ENCODE measurements at regions not wholly inside any gene's neighbourhood (a gene's known extent, or its start where the extent isn't known, plus 50 kb on each side); places are given as distances from the start of the nearest gene placed in this dataset.

GRCh38 chr4:132863619-132864018, 285.5 kb upstream of the PCDH10 start:
- Histone ChIP-seq H3K9me3 (ENCODE audit: control insufficient read depth, insufficient read depth, low read length) (no peaks in the 10 kb centered on the region), H3K4me1 (ENCODE audit: control insufficient read depth, insufficient read depth, low read length) (no peaks in the 10 kb centered on the region), H3K27me3 (ENCODE audit: control insufficient read depth, insufficient read depth, low read length) (no peaks in the 10 kb centered on the region), H3K36me3 (ENCODE audit: control insufficient read depth, insufficient read depth, low read length) (no peaks in the 10 kb centered on the region), H3K27ac (ENCODE audit: low read length) (no peak overlapping the region), H3K4me3 (ENCODE audit: low read length) (no peak overlapping the region)
- no CpG with 5 or more reads among the region's 1 CpG for WGBS (ENCODE audit: insufficient coverage, insufficient read length)
- no peak for DNase-seq (ENCODE audit: low read depth, low spot score)

DNA sequence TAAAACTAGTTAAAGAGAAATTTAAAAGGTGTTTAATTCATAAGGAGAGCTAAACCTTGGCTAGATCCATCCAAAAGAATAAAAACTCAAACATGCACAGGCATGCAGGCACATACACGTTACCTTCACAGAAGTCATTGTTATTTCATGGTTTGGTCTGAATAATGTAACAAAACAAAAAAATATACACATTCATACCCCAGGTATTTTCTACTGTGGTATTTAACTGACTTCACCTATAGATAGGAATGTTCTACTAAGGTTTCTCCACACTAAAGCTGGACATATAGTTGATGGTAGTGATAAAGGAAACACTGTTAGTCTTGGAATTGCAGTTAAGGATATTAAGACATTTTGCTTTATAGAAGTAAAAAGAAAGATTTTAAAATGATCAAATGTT, 283.6 kb upstream of the PCDH10 start:
- H3K36me3 ChIP-seq (ENCODE audit: control insufficient read depth, insufficient read depth, low read length): no peaks in the 10 kb centered on the region
- no CpG with 5 or more reads among the region's 1 CpG for WGBS (ENCODE audit: insufficient coverage, insufficient read length)

GRCh38 chr4:132865922-132866321, 283.2 kb upstream of the PCDH10 start:
- Histone ChIP-seq H3K27ac (ENCODE audit: low read length) (no peak overlapping the region), H3K9me3 (ENCODE audit: control insufficient read depth, insufficient read depth, low read length) (no peaks in the 10 kb centered on the region), H3K27me3 (ENCODE audit: control insufficient read depth, insufficient read depth, low read length) (no peaks in the 10 kb centered on the region), H3K36me3 (ENCODE audit: control insufficient read depth, insufficient read depth, low read length) (no peaks in the 10 kb centered on the region), H3K4me3 (ENCODE audit: low read length) (no peak overlapping the region), H3K4me1 (ENCODE audit: control insufficient read depth, insufficient read depth, low read length) (no peaks in the 10 kb centered on the region)
- no CpG with 5 or more reads among the region's 2 CpGs for WGBS (ENCODE audit: insufficient coverage, insufficient read length)
- DNase-seq (ENCODE audit: low read depth, low spot score): no peak

More for the DNA sequence above, 283.6 kb upstream of the PCDH10 start:
- H3K4me3 ChIP-seq (ENCODE audit: low read length): no peak overlapping the region
- no peak overlapping the region for H3K27ac ChIP-seq (ENCODE audit: low read length)
- H3K4me1 ChIP-seq (ENCODE audit: control insufficient read depth, insufficient read depth, low read length): no peaks in the 10 kb centered on the region
- no peaks in the 10 kb centered on the region for H3K9me3 ChIP-seq (ENCODE audit: control insufficient read depth, insufficient read depth, low read length)
- DNase-seq (ENCODE audit: low read depth, low spot score): no peak
- H3K27me3 ChIP-seq (ENCODE audit: control insufficient read depth, insufficient read depth, low read length): no peaks in the 10 kb centered on the region

DNA sequence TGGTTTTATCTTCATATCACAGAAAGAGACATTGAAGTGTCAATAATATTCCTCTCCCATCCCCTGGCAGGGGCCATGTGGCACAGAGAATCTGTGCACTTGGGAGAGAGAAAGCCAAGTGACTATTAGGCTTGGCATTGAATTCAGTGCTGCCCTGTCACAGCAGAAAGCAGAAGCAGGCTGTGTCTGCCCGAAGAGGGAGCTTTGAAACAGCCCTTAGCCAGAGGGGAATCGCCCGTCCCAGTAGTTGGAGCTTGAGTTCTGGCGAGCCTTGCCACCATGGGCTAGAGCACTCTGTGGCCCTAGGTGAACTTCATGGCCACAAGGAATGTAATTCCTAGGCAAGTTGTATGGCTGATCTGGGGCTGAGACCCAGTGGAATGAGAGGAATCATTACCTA, 282.5 kb upstream of the PCDH10 start:
- H3K27me3 ChIP-seq (ENCODE audit: control insufficient read depth, insufficient read depth, low read length): no peaks in the 10 kb centered on the region
- H3K9me3 ChIP-seq (ENCODE audit: control insufficient read depth, insufficient read depth, low read length): no peaks in the 10 kb centered on the region
- WGBS (ENCODE audit: insufficient coverage, insufficient read length): no CpG with 5 or more reads among the region's 4 CpGs
- H3K4me3 ChIP-seq (ENCODE audit: low read length): no peak overlapping the region
- no peaks in the 10 kb centered on the region for H3K4me1 ChIP-seq (ENCODE audit: control insufficient read depth, insufficient read depth, low read length)
- H3K36me3 ChIP-seq (ENCODE audit: control insufficient read depth, insufficient read depth, low read length): no peaks in the 10 kb centered on the region
- no peak for DNase-seq (ENCODE audit: low read depth, low spot score)
- H3K27ac ChIP-seq (ENCODE audit: low read length): no peak overlapping the region

DNA sequence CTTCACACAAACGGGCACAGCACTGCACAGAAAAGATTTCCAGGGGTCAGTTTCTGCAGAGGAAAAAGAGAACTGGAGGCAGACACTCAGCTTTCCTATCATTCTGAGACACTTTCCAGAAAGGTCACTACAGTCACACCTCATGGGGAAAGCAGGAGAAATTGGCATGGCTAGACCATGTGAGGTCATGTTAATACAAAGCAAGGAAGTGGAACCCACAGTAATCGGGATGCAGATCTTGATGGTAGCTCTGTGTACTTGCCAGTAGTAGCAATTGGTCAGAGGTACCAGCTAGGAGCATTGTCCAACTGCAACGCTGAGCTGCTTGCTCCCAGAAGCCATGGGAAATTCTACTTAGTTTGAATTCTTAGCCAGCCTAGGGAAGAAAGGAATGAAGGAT, 255.3 kb upstream of the PCDH10 start:
- no peaks in the 10 kb centered on the region for H3K27me3 ChIP-seq (ENCODE audit: control insufficient read depth, insufficient read depth, low read length)
- no peak overlapping the region for H3K27ac ChIP-seq (ENCODE audit: low read length)
- no peaks in the 10 kb centered on the region for H3K9me3 ChIP-seq (ENCODE audit: control insufficient read depth, insufficient read depth, low read length)
- DNase-seq (ENCODE audit: low read depth, low spot score): no peak
- H3K4me1 ChIP-seq (ENCODE audit: control insufficient read depth, insufficient read depth, low read length): no peaks in the 10 kb centered on the region
- no CpG with 5 or more reads among the region's 3 CpGs for WGBS (ENCODE audit: insufficient coverage, insufficient read length)
- H3K36me3 ChIP-seq (ENCODE audit: control insufficient read depth, insufficient read depth, low read length): no peaks in the 10 kb centered on the region
- no peak overlapping the region for H3K4me3 ChIP-seq (ENCODE audit: low read length)

DNA sequence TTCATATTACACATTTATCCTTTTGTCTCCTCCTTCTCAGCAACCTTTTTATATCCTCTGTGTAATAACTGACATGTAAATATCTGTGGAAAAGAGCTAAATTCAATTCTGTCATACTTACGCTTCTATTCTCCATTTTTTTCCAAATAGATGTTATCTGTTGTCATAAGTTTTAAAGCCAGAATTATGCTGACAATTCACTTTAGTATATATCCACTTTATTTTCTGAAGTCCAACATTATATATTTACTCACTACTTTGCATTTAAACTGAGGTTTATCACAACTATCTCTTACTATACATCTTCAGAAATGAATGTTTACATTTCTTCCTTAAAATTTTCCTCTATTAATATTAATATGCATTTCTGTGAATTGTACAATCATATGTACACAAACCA, 247.9 kb upstream of the PCDH10 start:
- Histone ChIP-seq H3K36me3 (ENCODE audit: control insufficient read depth, insufficient read depth, low read length) (no peaks in the 10 kb centered on the region), H3K9me3 (ENCODE audit: control insufficient read depth, insufficient read depth, low read length) (no peaks in the 10 kb centered on the region), H3K4me3 (ENCODE audit: low read length) (no peak overlapping the region), H3K4me1 (ENCODE audit: control insufficient read depth, insufficient read depth, low read length) (no peaks in the 10 kb centered on the region), H3K27ac (ENCODE audit: low read length) (no peak overlapping the region), H3K27me3 (ENCODE audit: control insufficient read depth, insufficient read depth, low read length) (no peaks in the 10 kb centered on the region)
- WGBS (ENCODE audit: insufficient coverage, insufficient read length): no CpG with 5 or more reads among the region's 1 CpG
- DNase-seq (ENCODE audit: low read depth, low spot score): no peak

GRCh38 chr4:132910229-132910748, 238.8 kb upstream of the PCDH10 start:
- Histone ChIP-seq H3K27me3 (ENCODE audit: control insufficient read depth, insufficient read depth, low read length) (no peaks in the 10 kb centered on the region), H3K4me1 (ENCODE audit: control insufficient read depth, insufficient read depth, low read length) (no peaks in the 10 kb centered on the region), H3K36me3 (ENCODE audit: control insufficient read depth, insufficient read depth, low read length) (no peaks in the 10 kb centered on the region), H3K4me3 (ENCODE audit: low read length) (no peak overlapping the region), H3K27ac (ENCODE audit: low read length) (no peak overlapping the region), H3K9me3 (ENCODE audit: control insufficient read depth, insufficient read depth, low read length) (no peaks in the 10 kb centered on the region)
- DNase-seq (ENCODE audit: low read depth, low spot score): no peak
- no CpG with 5 or more reads among the region's 1 CpG for WGBS (ENCODE audit: insufficient coverage, insufficient read length)

- no peaks in the 10 kb centered on the region for H3K9me3 ChIP-seq (ENCODE audit: control insufficient read depth, insufficient read depth, low read length)
- no peaks in the 10 kb centered on the region for H3K27me3 ChIP-seq (ENCODE audit: control insufficient read depth, insufficient read depth, low read length)
- H3K27ac ChIP-seq (ENCODE audit: low read length): no peak overlapping the region
- no CpG with 5 or more reads among the region's 1 CpG for WGBS (ENCODE audit: insufficient coverage, insufficient read length)
- DNase-seq (ENCODE audit: low read depth, low spot score): no peak
- H3K36me3 ChIP-seq (ENCODE audit: control insufficient read depth, insufficient read depth, low read length): no peaks in the 10 kb centered on the region
- H3K4me1 ChIP-seq (ENCODE audit: control insufficient read depth, insufficient read depth, low read length): no peaks in the 10 kb centered on the region
- no peak overlapping the region for H3K4me3 ChIP-seq (ENCODE audit: low read length)
Measured at GRCh38 chr4:132918096-132918495, 231.0 kb upstream of the PCDH10 start.

DNA sequence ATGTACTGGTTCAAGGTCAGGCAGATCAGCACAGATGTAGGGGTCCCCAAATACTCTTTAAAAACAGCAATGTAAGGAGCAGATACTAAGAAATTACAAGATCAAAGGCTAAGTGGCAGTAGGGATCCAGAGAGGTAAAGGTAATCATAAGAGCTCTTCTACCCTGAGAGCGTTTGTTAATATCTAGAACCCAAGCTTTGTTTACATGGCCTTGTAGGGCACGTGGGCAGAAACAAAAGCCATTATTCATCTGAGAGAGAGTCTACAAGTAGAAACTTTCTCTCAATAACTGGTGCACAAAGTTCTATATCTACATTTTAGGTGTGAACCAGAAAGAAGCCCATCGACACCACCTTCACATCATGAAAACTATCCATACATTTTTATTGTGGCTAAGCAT, 225.6 kb upstream of the PCDH10 start:
- H3K9me3 ChIP-seq (ENCODE audit: control insufficient read depth, insufficient read depth, low read length): no peaks in the 10 kb centered on the region
- no peaks in the 10 kb centered on the region for H3K36me3 ChIP-seq (ENCODE audit: control insufficient read depth, insufficient read depth, low read length)
- H3K27ac ChIP-seq (ENCODE audit: low read length): no peak overlapping the region
- no peak for DNase-seq (ENCODE audit: low read depth, low spot score)
- H3K4me3 ChIP-seq (ENCODE audit: low read length): no peak overlapping the region
- no CpG with 5 or more reads among the region's 3 CpGs for WGBS (ENCODE audit: insufficient coverage, insufficient read length)
- no peaks in the 10 kb centered on the region for H3K4me1 ChIP-seq (ENCODE audit: control insufficient read depth, insufficient read depth, low read length)
- H3K27me3 ChIP-seq (ENCODE audit: control insufficient read depth, insufficient read depth, low read length): no peaks in the 10 kb centered on the region

GRCh38 chr4:132934911-132935310, 214.2 kb upstream of the PCDH10 start:
- no peaks in the 10 kb centered on the region for H3K27me3 ChIP-seq (ENCODE audit: control insufficient read depth, insufficient read depth, low read length)
- H3K27ac ChIP-seq (ENCODE audit: low read length): no peak overlapping the region
- no peak for DNase-seq (ENCODE audit: low read depth, low spot score)
- no peaks in the 10 kb centered on the region for H3K4me1 ChIP-seq (ENCODE audit: control insufficient read depth, insufficient read depth, low read length)
- H3K4me3 ChIP-seq (ENCODE audit: low read length): no peak overlapping the region
- H3K36me3 ChIP-seq (ENCODE audit: control insufficient read depth, insufficient read depth, low read length): no peaks in the 10 kb centered on the region
- no CpG with 5 or more reads among the region's 2 CpGs for WGBS (ENCODE audit: insufficient coverage, insufficient read length)
- H3K9me3 ChIP-seq (ENCODE audit: control insufficient read depth, insufficient read depth, low read length): no peaks in the 10 kb centered on the region

GRCh38 chr4:132955146-132955545, 193.9 kb upstream of the PCDH10 start:
- H3K27me3 ChIP-seq (ENCODE audit: control insufficient read depth, insufficient read depth, low read length): no peaks in the 10 kb centered on the region
- no peak for DNase-seq (ENCODE audit: low read depth, low spot score)
- no peaks in the 10 kb centered on the region for H3K4me1 ChIP-seq (ENCODE audit: control insufficient read depth, insufficient read depth, low read length)
- H3K36me3 ChIP-seq (ENCODE audit: control insufficient read depth, insufficient read depth, low read length): no peaks in the 10 kb centered on the region
- no peak overlapping the region for H3K27ac ChIP-seq (ENCODE audit: low read length)
- H3K9me3 ChIP-seq (ENCODE audit: control insufficient read depth, insufficient read depth, low read length): no peaks in the 10 kb centered on the region; the same call in 1 of the 2 replicates
- H3K4me3 ChIP-seq (ENCODE audit: low read length): no peak overlapping the region
